Nephron (organoid): ENCODE measurements at regions not wholly inside any gene's neighbourhood (a gene's known extent, or its start where the extent isn't known, plus 50 kb on each side); places are given as distances from the start of the nearest gene placed in this dataset.

Experiments
- H3K27ac Mint-ChIP-seq, 3 experiments: 2 replicates each; pipeline ENCODE4 v1.8.0; 2020; ENCODE audit warnings: mixed read lengths in 3 of 3, mild to moderate bottlenecking in 2 of 3, moderate library complexity in 1 of 3
- H3K27me3 Mint-ChIP-seq: 2 replicates; pipeline ENCODE4 v1.8.0; 2021; ENCODE audit warnings: low read depth, mild to moderate bottlenecking, moderate library complexity, mixed read lengths
- H3K36me3 Mint-ChIP-seq: 2 replicates; pipeline ENCODE4 v1.8.0; 2020; ENCODE audit warnings: low read depth, mixed read lengths
- H3K4me1 Mint-ChIP-seq: 2 replicates; pipeline ENCODE4 v1.8.0; 2020; ENCODE audit warnings: mixed read lengths
- H3K4me3 Mint-ChIP-seq, 3 experiments: 2 replicates each; pipeline ENCODE4 v1.8.0; 2020; ENCODE audit warnings: mild to moderate bottlenecking in 3 of 3, mixed read lengths in 3 of 3, moderate library complexity in 2 of 3
- H3K9me3 Mint-ChIP-seq: 2 replicates; pipeline ENCODE4 v1.8.0; 2020; ENCODE audit warnings: mixed read lengths
- CTCF ChIP-seq, 3 experiments: fragments of 200-600 bp; sonication (generic); IDR thresholded peaks; one replicate each; pipeline ENCODE4 v1.5.0; 2021; ENCODE audit warnings: antibody characterized with exemption in 3 of 3; ENCODE audit not compliant: unreplicated experiment in 3 of 3

DNA sequence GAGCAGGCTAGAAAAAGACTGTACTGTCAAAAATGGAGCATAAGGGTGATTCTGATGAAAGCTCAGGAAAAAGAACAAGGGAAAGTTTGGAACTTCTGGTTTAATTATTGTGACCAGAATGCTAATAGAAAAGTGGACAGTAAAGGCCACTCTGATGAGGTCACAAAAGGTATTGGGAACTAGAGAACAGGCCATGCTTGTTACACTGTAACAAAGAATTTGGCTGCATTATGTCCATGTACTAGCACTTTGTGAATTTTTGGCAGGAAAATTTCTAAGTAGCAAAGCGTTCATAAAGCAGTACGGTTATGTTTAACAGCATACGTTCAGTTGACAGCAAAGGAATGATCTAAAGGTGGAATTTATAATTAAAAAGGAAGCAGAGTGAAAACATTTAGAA, 418.6 kb downstream of the TRIB2 start:
- TF ChIP-seq CTCF (IDR thresholded peaks at IDR 0.05; ENCODE audit: unreplicated experiment in 3 of 3) = no peak
- Mint-ChIP-seq H3K4me1 (no peaks in the 10 kb centered on the region), H3K27ac (no peak overlapping the region), H3K9me3 (no peaks in the 10 kb centered on the region), H3K36me3 (no peaks in the 10 kb centered on the region), H3K27me3 (no peaks in the 10 kb centered on the region), H3K4me3 (no peak overlapping the region)

DNA sequence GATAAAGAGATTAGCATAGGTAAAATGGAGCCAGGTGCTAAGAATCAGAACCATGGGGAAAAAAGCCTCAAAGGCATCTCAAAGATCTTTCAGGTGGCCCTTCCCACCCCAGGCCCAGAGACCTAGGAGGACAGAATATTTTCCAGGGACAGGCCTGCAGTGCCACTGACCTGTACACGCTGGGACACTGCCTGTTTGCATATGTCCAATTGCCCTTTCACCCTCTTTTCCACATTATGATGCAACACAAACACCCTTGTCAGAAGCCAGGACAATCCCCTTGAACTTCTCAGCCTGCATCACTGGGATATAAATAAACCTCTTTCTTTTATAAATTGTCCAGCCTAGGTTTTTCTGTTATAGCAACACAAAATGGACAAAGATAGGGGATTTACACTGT, 419.1 kb downstream of the TRIB2 start:
- Mint-ChIP-seq H3K27ac (no peak overlapping the region), H3K4me1 (no peaks in the 10 kb centered on the region), H3K4me3 (no peak overlapping the region), H3K9me3 (no peaks in the 10 kb centered on the region), H3K36me3 (no peaks in the 10 kb centered on the region), H3K27me3 (no peaks in the 10 kb centered on the region)
- TF ChIP-seq CTCF (IDR thresholded peaks at IDR 0.05; ENCODE audit: unreplicated experiment in 3 of 3) = no peak

GRCh38 chr2:13137679-13138078, 420.9 kb downstream of the TRIB2 start:
- H3K9me3 Mint-ChIP-seq = peaks cover 3% of the 10 kb centered on the region
- H3K27ac Mint-ChIP-seq = no peak overlapping the region
- no peak overlapping the region for H3K4me3 Mint-ChIP-seq
- no peaks in the 10 kb centered on the region for H3K4me1 Mint-ChIP-seq
- no peaks in the 10 kb centered on the region for H3K36me3 Mint-ChIP-seq
- no peak for TF ChIP-seq CTCF (IDR thresholded peaks at IDR 0.05; ENCODE audit: unreplicated experiment in 3 of 3)
- H3K27me3 Mint-ChIP-seq = no peaks in the 10 kb centered on the region

DNA sequence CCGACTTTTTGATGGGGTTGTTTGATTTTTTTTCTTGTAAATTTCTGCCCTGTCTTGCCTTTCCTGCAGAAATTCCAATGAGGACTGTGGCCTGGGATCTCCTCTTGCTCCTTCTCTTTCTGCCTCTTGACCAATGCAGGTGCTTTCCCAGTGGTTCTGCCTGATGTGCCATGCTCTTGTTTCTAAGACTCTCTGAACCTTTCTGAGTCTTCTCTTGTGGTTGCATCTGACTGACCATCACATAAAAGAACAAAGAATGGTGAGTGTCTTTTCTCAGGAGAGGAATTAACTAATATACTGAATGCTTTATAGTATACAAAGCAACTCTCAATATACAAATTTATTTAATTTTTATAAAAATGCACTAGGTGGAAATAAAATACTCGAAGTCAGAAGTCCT, 424.6 kb downstream of the TRIB2 start:
- Mint-ChIP-seq H3K9me3 (peaks cover 3% of the 10 kb centered on the region), H3K27ac (no peak overlapping the region), H3K36me3 (no peaks in the 10 kb centered on the region), H3K4me1 (no peaks in the 10 kb centered on the region), H3K4me3 (no peak overlapping the region), H3K27me3 (no peaks in the 10 kb centered on the region)
- TF ChIP-seq CTCF (IDR thresholded peaks at IDR 0.05; ENCODE audit: unreplicated experiment in 3 of 3) = no peak

- no peak for TF ChIP-seq CTCF (IDR thresholded peaks at IDR 0.05; ENCODE audit: unreplicated experiment in 3 of 3)
- H3K27me3 Mint-ChIP-seq = no peaks in the 10 kb centered on the region
Measured at GRCh38 chr2:13143451-13143850, 426.7 kb downstream of the TRIB2 start.

DNA sequence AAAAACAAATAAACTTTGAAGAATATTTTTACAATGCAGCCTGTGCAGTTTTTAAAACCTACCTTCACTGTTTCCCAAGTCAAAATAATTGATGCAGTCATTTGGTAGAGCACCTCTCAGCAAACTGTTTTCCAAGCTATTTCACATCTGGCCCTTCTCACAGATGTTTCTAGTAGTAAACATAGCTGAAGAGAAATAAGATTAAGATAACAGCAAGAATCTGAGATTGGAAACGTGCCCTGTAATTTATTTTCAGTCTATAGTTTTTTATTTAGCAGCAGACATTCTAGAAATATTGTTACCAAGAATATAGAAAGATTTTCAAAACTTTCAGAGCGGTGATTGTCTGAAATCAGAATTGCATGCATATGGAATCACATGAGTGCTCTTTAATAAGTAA, 440.2 kb downstream of the TRIB2 start:
- no peaks in the 10 kb centered on the region for H3K27me3 Mint-ChIP-seq
- no peaks in the 10 kb centered on the region for H3K4me1 Mint-ChIP-seq
- H3K9me3 Mint-ChIP-seq = no peaks in the 10 kb centered on the region
- no peak overlapping the region for H3K27ac Mint-ChIP-seq
- no peak overlapping the region for H3K4me3 Mint-ChIP-seq
- H3K36me3 Mint-ChIP-seq = no peaks in the 10 kb centered on the region
- TF ChIP-seq CTCF (IDR thresholded peaks at IDR 0.05; ENCODE audit: unreplicated experiment in 3 of 3) = no peak

More at GRCh38 chr2:13143451-13143850, 426.7 kb downstream of the TRIB2 start:
- no peak overlapping the region for H3K4me3 Mint-ChIP-seq
- H3K36me3 Mint-ChIP-seq = no peaks in the 10 kb centered on the region
- no peak overlapping the region for H3K27ac Mint-ChIP-seq
- H3K4me1 Mint-ChIP-seq = no peaks in the 10 kb centered on the region
- H3K9me3 Mint-ChIP-seq = peaks cover 3% of the 10 kb centered on the region
